Fibroblast of gingiva (primary cell): ENCODE measurements at regions not wholly inside any gene's neighbourhood (a gene's known extent, or its start where the extent isn't known, plus 50 kb on each side); places are given as distances from the start of the nearest gene placed in this dataset.
A peak's percentile ranks its signal among the peaks of the same experiment; 100 is the strongest.
"Not testable (repeated sequence)": the region's sequence is repeated elsewhere in the genome, so short reads cannot be mapped to it uniquely, and the experiment has no call there.

ENCODE experiments used
- DNase-seq: peaks from one replicate; pipeline ENCODE4 v3.0.0-alpha.2; 2011; ENCODE audit warnings: low read depth

GRCh38 chr6:79810185-79810705, 137.1 kb downstream of the ELOVL4 start:
- no peak for DNase-seq

GRCh38 chr6:79808921-79809320, 138.4 kb downstream of the ELOVL4 start:
- DNase-seq: peak; percentile 21

- not testable (repeated sequence) for DNase-seq
Measured at GRCh38 chr6:79806661-79807060, 140.7 kb downstream of the ELOVL4 start.

- DNase-seq: no peak
Measured at GRCh38 chr6:79804732-79805131, 142.6 kb downstream of the ELOVL4 start.

GRCh38 chr6:79803917-79804316, 143.4 kb downstream of the ELOVL4 start:
- DNase-seq: no peak

GRCh38 chr6:79802657-79803300, 144.6 kb downstream of the ELOVL4 start:
- DNase-seq: no peak

GRCh38 chr6:79801362-79801761, 146.0 kb downstream of the ELOVL4 start:
- DNase-seq: no peak

- no peak for DNase-seq
Measured at GRCh38 chr6:79798841-79799240, 148.5 kb downstream of the ELOVL4 start.

- no peak for DNase-seq
Measured at GRCh38 chr6:79797912-79798311, 149.4 kb downstream of the ELOVL4 start.

- DNase-seq: no peak
Measured at GRCh38 chr6:79797163-79797764, 150.1 kb downstream of the ELOVL4 start.

- no peak for DNase-seq
Measured at GRCh38 chr6:79796197-79796596, 151.2 kb downstream of the ELOVL4 start.

- no peak for DNase-seq
Measured at GRCh38 chr6:79789896-79790295, 157.5 kb downstream of the ELOVL4 start.

- DNase-seq: no peak
Measured at GRCh38 chr6:79788756-79789155, 157.6 kb downstream of the SH3BGRL2 start.

GRCh38 chr6:79787626-79788025, 156.5 kb downstream of the SH3BGRL2 start:
- DNase-seq: no peak

GRCh38 chr6:79784395-79784753, 153.2 kb downstream of the SH3BGRL2 start:
- DNase-seq: no peak

GRCh38 chr6:79783670-79784394, 152.7 kb downstream of the SH3BGRL2 start:
- no peak for DNase-seq

GRCh38 chr6:79782792-79783580, 151.9 kb downstream of the SH3BGRL2 start:
- DNase-seq: no peak

- no peak for DNase-seq
Measured at GRCh38 chr6:79781916-79782315, 150.8 kb downstream of the SH3BGRL2 start.

- no peak for DNase-seq
Measured at GRCh38 chr6:79780881-79781280, 149.8 kb downstream of the SH3BGRL2 start.

- no peak for DNase-seq
Measured at GRCh38 chr6:79778816-79779215, 147.7 kb downstream of the SH3BGRL2 start.

- DNase-seq: peak; percentile 50
Measured at GRCh38 chr6:79777713-79778579, 146.8 kb downstream of the SH3BGRL2 start.
